OCI-LY7 (cell line): ENCODE measurements at regions not wholly inside any gene's neighbourhood (a gene's known extent, or its start where the extent isn't known, plus 50 kb on each side); places are given as distances from the start of the nearest gene placed in this dataset.

Experiments
- BruUV-seq: library from RNA; stranded (reverse); fragments of 400-500 nt; replicated peaks from 2 replicates; lab custom pipeline; 2021; lab: Mats Ljungman, UMichigan
- CTCF ChIA-PET: fragments of 300-600 bp; sonication (Branson Sonifier 250); formaldehyde crosslinking; loops from one replicate; lab custom pipeline; 2022; ENCODE audit warnings: antibody characterized with exemption; ENCODE audit not compliant: unreplicated experiment; lab: Charles Lee
- POLR2A ChIA-PET: fragments of 300-600 bp; sonication (Branson Sonifier 250); formaldehyde crosslinking; loops from one replicate; lab custom pipeline; 2022; ENCODE audit warnings: antibody characterized with exemption; lab: Charles Lee
- DNase-seq: peaks from one replicate; pipeline ENCODE4 v3.0.0-alpha.2; 2015; ENCODE audit warnings: low spot score
- H2AFZ ChIP-seq: fragments of 200-600 bp; sonication (generic), shearing (Covaris generic); 2 replicates; pipeline ENCODE4 v1.6.1; 2014; ENCODE audit warnings: mild to moderate bottlenecking, antibody characterized with exemption, low read length, moderate library complexity
- H3K27ac ChIP-seq: fragments of 200-600 bp; sonication (generic); 2 replicates; pipeline ENCODE4 v1.5.1; 2014; ENCODE audit warnings: mixed run types, low read depth, mild to moderate bottlenecking, moderate library complexity, low read length, inconsistent platforms; ENCODE audit not compliant: poor library complexity, severe bottlenecking
- H3K36me3 ChIP-seq: fragments of 200-600 bp; sonication (generic); 2 replicates; pipeline ENCODE4 v1.6.1; 2014; ENCODE audit warnings: mild to moderate bottlenecking, antibody characterized with exemption, low read length, moderate library complexity, mixed read lengths; ENCODE audit not compliant: insufficient read depth
- H3K4me1 ChIP-seq: fragments of 200-600 bp; sonication (generic); 2 replicates; pipeline ENCODE4 v1.5.1; 2014; ENCODE audit warnings: mild to moderate bottlenecking, low read length; ENCODE audit not compliant: insufficient read depth, poor library complexity, severe bottlenecking
- H3K4me2 ChIP-seq: fragments of 200-600 bp; sonication (generic); 2 replicates; pipeline ENCODE4 v1.6.1; 2014; ENCODE audit warnings: mild to moderate bottlenecking, low read length
- H3K4me3 ChIP-seq: fragments of 200-600 bp; sonication (generic); 2 replicates; pipeline ENCODE4 v1.5.1; 2014; ENCODE audit warnings: mild to moderate bottlenecking, low read depth, low read length; ENCODE audit not compliant: poor library complexity, severe bottlenecking
- H3K79me2 ChIP-seq: fragments of 200-600 bp; sonication (generic); 2 replicates; pipeline ENCODE4 v1.6.1; 2016; ENCODE audit warnings: low read depth, mild to moderate bottlenecking, low read length, moderate library complexity, mixed read lengths; ENCODE audit not compliant: insufficient read depth
- H3K9me2 ChIP-seq: fragments of 200-600 bp; sonication (generic); 2 replicates; pipeline ENCODE4 v1.6.1; 2016; ENCODE audit warnings: mild to moderate bottlenecking, low read length, mixed read lengths; ENCODE audit not compliant: insufficient read depth
- H3K9me3 ChIP-seq: fragments of 200-600 bp; sonication (generic); 2 replicates; pipeline ENCODE4 v1.6.1; 2014; ENCODE audit warnings: mild to moderate bottlenecking, mixed run types, low read length, mixed read lengths
- H4K20me1 ChIP-seq: fragments of 200-600 bp; sonication (generic); 2 replicates; pipeline ENCODE4 v1.6.1; 2014; ENCODE audit warnings: mild to moderate bottlenecking, antibody characterized with exemption, low read length, moderate library complexity, mixed read lengths; ENCODE audit not compliant: insufficient read depth
- EZH2phosphoT487 ChIP-seq: fragments of 200-600 bp; sonication (generic); IDR thresholded peaks from 2 replicates; pipeline ENCODE4 v1.6.1; 2018; ENCODE audit warnings: low read depth, borderline replicate concordance, mild to moderate bottlenecking, mixed run types, antibody characterized with exemption, low read length, moderate library complexity, mixed read lengths
- intact Hi-C: fragments of 100-400 bp; cut with micrococcal nuclease; formaldehyde crosslinking; loops from one replicate; pipeline ENCODE4 v1.10.0; 2022; ENCODE audit not compliant: unreplicated experiment
- TF ChIP-seq, protein P1 (sequence below): fragments of 200-600 bp; sonication (generic); conservative IDR thresholded peaks from 2 replicates; pipeline ENCODE4 v1.5.1; 2014; ENCODE audit warnings: mild to moderate bottlenecking, antibody characterized with exemption, low read length, moderate library complexity, mixed read lengths

DNA sequence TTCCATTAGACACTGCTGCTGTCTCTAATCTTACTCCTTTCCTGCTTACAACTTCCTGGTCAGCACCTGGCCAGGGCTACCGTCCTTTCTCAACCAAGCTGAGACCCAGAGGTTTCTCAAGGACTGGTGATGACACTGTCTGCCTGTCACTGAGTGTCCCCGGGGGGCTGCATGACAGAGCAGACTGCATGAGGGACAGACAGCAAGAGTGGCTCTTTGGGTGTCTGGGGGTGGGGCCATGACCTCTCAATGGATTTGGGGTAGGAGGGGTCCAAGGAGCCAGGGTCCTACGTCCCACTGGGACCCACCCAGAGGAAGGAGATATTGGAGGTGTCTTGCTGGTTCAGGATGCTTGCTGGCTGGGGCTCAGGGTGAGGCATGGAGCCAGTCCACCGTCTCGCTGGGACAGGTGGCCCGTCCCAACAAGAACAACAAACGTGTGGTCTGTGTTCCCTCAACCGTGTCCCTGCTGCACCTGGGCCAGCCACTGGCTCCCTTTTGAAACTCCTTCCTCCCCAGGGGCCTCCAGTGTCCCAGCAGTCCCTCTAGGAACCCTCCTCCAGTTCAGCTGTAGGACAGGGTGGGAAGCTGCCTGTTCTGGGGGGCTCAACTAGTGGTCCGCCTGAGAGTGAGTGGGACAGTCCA, 344.6 kb upstream of the AJAP1 start:
- intact Hi-C loops = loop anchor here (2.0 to 10.0 kb wide), 5 partner anchors 133 to 915 kb away; no protein-coding TSS in a partner anchor
- POLR2A ChIA-PET = interaction anchor here (1.0 to 1.5 kb wide), 2 partner anchors 10 to 402 kb away, joined by 3 to 6 read pairs; no protein-coding TSS in a partner anchor
- BruUV-seq = no TSS peak

DNA sequence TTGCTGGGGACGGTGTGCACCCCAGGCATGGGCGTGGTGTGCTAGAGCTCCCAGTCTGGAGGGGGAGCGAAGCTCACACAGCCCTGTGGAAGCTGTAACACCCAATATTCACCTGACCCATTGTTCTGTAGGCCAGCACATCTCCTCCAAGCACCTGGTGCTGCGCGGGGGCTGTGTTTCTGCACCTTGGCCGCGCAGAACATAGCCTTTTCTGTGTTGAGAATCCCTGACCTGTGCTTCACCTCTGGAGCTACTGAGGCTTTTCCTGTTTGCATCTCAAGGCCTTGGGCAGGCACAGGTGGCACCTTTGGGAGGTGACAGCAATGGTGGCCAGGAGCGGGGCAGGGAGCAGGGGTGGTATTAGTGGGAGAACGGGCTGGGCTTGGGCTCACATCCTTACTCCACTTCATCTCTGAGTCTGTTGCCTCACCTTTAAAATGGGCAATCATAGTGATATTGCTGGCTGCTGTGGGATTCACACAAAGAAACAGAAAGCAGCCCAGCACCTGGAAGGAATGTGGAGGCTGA, 343.9 kb upstream of the AJAP1 start:
- ChIA-PET CTCF (no interaction called here), POLR2A (interaction anchor here (1.0 to 1.5 kb wide), 2 partner anchors 10 to 403 kb away, joined by 3 to 6 read pairs; no protein-coding TSS in a partner anchor)
- Histone ChIP-seq H4K20me1 (no peaks in the 10 kb centered on the region), H3K4me3 (peak overlapping the region; percentile 38), H3K9me3 (peaks cover 40% of the 10 kb centered on the region), H3K79me2 (no peaks in the 10 kb centered on the region), H3K27ac (peak overlapping the region; percentile 65), H3K9me2 (no peaks in the 10 kb centered on the region), H3K4me1 (peaks cover 54% of the 10 kb centered on the region), H3K36me3 (peaks cover 25% of the 10 kb centered on the region; the same call in 1 of the 2 replicates), H3K4me2 (peak overlapping the region; percentile 73), H2AFZ (peak overlapping the region; percentile 12; the same call in 1 of the 2 replicates)
- no TSS peak for BruUV-seq
- intact Hi-C loops = loop anchor here (2.0 to 10.0 kb wide), 5 partner anchors 134 to 914 kb away; no protein-coding TSS in a partner anchor
- no peak for TF ChIP-seq EZH2phosphoT487
- TF ChIP-seq, protein P1, sequence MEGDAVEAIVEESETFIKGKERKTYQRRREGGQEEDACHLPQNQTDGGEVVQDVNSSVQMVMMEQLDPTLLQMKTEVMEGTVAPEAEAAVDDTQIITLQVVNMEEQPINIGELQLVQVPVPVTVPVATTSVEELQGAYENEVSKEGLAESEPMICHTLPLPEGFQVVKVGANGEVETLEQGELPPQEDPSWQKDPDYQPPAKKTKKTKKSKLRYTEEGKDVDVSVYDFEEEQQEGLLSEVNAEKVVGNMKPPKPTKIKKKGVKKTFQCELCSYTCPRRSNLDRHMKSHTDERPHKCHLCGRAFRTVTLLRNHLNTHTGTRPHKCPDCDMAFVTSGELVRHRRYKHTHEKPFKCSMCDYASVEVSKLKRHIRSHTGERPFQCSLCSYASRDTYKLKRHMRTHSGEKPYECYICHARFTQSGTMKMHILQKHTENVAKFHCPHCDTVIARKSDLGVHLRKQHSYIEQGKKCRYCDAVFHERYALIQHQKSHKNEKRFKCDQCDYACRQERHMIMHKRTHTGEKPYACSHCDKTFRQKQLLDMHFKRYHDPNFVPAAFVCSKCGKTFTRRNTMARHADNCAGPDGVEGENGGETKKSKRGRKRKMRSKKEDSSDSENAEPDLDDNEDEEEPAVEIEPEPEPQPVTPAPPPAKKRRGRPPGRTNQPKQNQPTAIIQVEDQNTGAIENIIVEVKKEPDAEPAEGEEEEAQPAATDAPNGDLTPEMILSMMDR = no peak
- peak; percentile 61 for DNase-seq

More for the DNA sequence above, 344.6 kb upstream of the AJAP1 start:
- Histone ChIP-seq H3K36me3 (peaks cover 25% of the 10 kb centered on the region; the same call in 1 of the 2 replicates), H3K79me2 (no peaks in the 10 kb centered on the region), H3K4me3 (peak overlapping the region; percentile 38), H2AFZ (peak overlapping the region; percentile 12; the same call in 1 of the 2 replicates), H4K20me1 (no peaks in the 10 kb centered on the region), H3K4me2 (peak overlapping the region; percentile 73), H3K9me3 (peaks cover 35% of the 10 kb centered on the region), H3K4me1 (peaks cover 54% of the 10 kb centered on the region), H3K9me2 (no peaks in the 10 kb centered on the region), H3K27ac (peak overlapping the region; percentile 65)
- TF ChIP-seq, protein P1 = no peak
- no peak for TF ChIP-seq EZH2phosphoT487
- CTCF ChIA-PET = no interaction called here
- DNase-seq = peak; percentile 92
